Ascending aorta (tissue), 2 donors: ENCODE measurements at regions not wholly inside any gene's neighbourhood (a gene's known extent, or its start where the extent isn't known, plus 50 kb on each side); places are given as distances from the start of the nearest gene placed in this dataset.

Source experiments
- DNase-seq, 2 donors: peaks; one replicate each; pipeline ENCODE4 v3.0.0-alpha.2; 2019; ENCODE audit warnings: low spot score in 2 of 2
- H3K27ac ChIP-seq, 2 donors: fragments of 200-600 bp; sonication (generic); one replicate each; pipeline ENCODE4 v1.5.1; 2016 to 2017; ENCODE audit warnings: mild to moderate bottlenecking in 1 of 2
- H3K27me3 ChIP-seq: fragments of 200-600 bp; sonication (generic); one replicate; pipeline ENCODE4 v1.5.1; 2017
- H3K36me3 ChIP-seq, 2 donors: fragments of 200-600 bp; sonication (generic); one replicate each; pipeline ENCODE4 v1.5.1; 2016
- H3K4me1 ChIP-seq, 2 donors: fragments of 200-600 bp; sonication (generic); one replicate each; pipeline ENCODE4 v1.5.1; 2016 to 2017; ENCODE audit warnings: mild to moderate bottlenecking in 1 of 2
- H3K4me3 ChIP-seq, 2 donors: fragments of 200-600 bp; sonication (generic); one replicate each; pipeline ENCODE4 v1.5.1; 2016 to 2017; ENCODE audit warnings: mild to moderate bottlenecking in 1 of 2
- H3K9me3 ChIP-seq, 2 donors: fragments of 200-600 bp; sonication (generic); one replicate each; pipeline ENCODE4 v1.5.1; 2016
- intact Hi-C: fragments of 100-400 bp; cut with DNase I; formaldehyde crosslinking; loops from one replicate; pipeline ENCODE4 v1.15.1; 2023
- TF ChIP-seq, protein P1 (sequence below), 3 experiments: fragments of 200-600 bp in 2 of 3; fragments of 450-650 bp in 1 of 3; sonication (generic) in 2 of 3; IDR thresholded peaks; one replicate each; pipeline ENCODE4 v1.5.1; 2016 to 2019; ENCODE audit warnings: antibody characterized with exemption in 3 of 3, mild to moderate bottlenecking in 1 of 3, moderate library complexity in 1 of 3

DNA sequence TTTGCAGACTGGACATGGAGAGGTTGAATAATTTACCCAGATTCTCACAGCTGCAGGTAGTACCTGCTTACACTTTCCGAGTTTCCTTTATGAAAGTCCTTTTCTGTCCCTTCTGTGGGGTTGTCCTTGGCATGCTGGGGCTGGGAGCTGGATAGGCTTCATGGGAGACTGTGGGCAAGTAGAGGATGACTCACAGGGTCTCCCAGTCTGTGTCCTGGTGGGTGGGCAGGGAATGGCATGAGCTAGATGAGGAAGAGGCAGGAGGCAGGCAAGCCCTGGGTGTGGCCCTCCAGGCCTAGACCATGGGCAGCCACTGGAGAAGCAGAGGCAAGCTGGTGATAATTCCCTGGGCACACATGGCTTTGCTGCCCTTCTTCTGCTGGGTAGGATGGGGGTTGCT is 80.6 kb downstream of the NAV1 start:
- Histone ChIP-seq H3K27ac (no peak overlapping the region), H3K36me3 (peaks cover 13% of the 10 kb centered on the region in 2 donors), H3K9me3 (no peaks in the 10 kb centered on the region), H3K4me3 (no peak overlapping the region), H3K4me1 (no peaks in the 10 kb centered on the region), H3K27me3 (no peaks in the 10 kb centered on the region)
- DNase-seq, result no peak
- intact Hi-C loops, result no loop called here
- TF ChIP-seq, protein P1, sequence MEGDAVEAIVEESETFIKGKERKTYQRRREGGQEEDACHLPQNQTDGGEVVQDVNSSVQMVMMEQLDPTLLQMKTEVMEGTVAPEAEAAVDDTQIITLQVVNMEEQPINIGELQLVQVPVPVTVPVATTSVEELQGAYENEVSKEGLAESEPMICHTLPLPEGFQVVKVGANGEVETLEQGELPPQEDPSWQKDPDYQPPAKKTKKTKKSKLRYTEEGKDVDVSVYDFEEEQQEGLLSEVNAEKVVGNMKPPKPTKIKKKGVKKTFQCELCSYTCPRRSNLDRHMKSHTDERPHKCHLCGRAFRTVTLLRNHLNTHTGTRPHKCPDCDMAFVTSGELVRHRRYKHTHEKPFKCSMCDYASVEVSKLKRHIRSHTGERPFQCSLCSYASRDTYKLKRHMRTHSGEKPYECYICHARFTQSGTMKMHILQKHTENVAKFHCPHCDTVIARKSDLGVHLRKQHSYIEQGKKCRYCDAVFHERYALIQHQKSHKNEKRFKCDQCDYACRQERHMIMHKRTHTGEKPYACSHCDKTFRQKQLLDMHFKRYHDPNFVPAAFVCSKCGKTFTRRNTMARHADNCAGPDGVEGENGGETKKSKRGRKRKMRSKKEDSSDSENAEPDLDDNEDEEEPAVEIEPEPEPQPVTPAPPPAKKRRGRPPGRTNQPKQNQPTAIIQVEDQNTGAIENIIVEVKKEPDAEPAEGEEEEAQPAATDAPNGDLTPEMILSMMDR (IDR thresholded peaks at IDR 0.05), result no peak

DNA sequence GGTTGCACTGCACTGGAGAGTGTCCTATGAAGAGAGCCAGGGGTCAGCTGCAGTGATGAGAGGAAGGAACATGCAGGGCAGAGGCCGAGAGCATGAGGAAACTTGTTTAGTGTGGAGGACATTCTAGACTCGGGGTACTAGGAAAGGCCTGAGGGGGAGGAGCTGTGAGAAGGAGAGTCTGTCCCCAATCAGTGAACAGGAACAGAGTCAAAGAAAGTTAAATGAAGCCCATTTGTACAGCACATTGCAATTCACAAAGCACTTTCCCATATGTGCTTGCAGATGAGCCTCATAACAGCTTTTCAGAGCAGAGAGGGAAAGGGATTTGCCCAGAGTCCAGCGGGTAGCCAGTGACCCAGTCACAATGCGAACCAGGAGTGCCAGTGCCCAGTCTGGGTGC is 83.4 kb downstream of the NAV1 start:
- H3K4me3 ChIP-seq, result no peak overlapping the region
- DNase-seq, result no peak
- peaks cover 0 to 26% of the 10 kb centered on the region in 2 donors for H3K4me1 ChIP-seq
- intact Hi-C loops, result no loop called here
- peaks cover 13% of the 10 kb centered on the region in 2 donors for H3K36me3 ChIP-seq
- no peaks in the 10 kb centered on the region for H3K27me3 ChIP-seq
- H3K27ac ChIP-seq, result no peak overlapping the region
- TF ChIP-seq, protein P1 (IDR thresholded peaks at IDR 0.05), result no peak
- no peaks in the 10 kb centered on the region for H3K9me3 ChIP-seq

DNA sequence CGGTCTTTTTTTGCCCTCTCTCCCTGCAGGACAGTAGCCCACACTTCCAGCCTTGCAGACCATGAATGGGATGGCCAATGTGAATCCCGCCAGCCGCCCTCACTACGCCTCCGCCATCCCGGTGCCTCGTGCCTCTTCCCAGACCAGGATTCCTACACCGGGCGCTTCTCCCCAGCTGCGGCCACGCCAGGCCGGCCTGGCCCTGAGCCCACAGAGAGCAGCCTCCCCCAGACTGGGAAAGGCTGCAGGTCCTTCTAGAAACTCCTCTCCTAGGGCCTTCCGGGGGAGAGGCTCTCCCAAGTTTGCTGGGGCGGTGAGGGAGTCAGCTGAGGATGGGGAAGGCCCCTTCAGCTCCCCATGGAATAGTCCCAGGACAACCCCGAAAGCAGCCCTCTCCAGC is 83.9 kb downstream of the NAV1 start:
- Histone ChIP-seq H3K9me3 (no peaks in the 10 kb centered on the region), H3K27me3 (no peaks in the 10 kb centered on the region), H3K36me3 (peaks cover 13% of the 10 kb centered on the region in 2 donors), H3K4me3 (no peak overlapping the region), H3K4me1 (peaks cover 0 to 28% of the 10 kb centered on the region in 2 donors), H3K27ac (no peak overlapping the region)
- DNase-seq, result no peak
- TF ChIP-seq, protein P1 (IDR thresholded peaks at IDR 0.05), result no peak
- intact Hi-C loops, result no loop called here

DNA sequence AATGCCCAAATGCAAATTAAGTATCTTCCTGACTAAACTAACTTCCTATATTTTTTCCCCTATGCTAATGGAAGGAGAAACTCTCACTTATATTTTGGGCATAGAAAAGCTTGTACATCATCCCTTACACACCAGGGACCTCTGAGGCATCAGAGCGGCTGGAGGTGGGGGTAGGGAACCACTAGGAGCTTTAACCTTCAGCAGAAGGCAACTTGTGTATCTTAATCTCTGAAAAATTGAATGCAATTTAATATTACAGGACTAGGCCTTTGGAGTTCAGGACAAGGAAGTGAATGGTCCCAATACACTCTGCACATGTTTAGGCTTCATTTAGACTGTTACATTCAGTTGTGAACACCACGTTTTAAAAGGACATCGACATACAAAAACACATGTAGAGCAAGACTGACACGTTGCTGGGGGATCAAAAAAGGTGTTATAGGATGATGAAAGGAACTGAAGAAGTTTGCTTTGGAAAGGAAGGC is 85.9 kb downstream of the NAV1 start:
- no peaks in the 10 kb centered on the region for H3K9me3 ChIP-seq
- TF ChIP-seq, protein P1 (IDR thresholded peaks at IDR 0.05), result no peak
- intact Hi-C loops, result loop anchor here (5.0 kb wide), 1 partner anchor 62 kb away; no protein-coding TSS in a partner anchor
- H3K4me1 ChIP-seq, result peaks cover 7 to 40% of the 10 kb centered on the region in 2 donors
- H3K27me3 ChIP-seq, result no peaks in the 10 kb centered on the region
- H3K27ac ChIP-seq, result peak overlapping the region in 1 of 2 donors; percentile 23
- H3K36me3 ChIP-seq, result peaks cover 13 to 19% of the 10 kb centered on the region in 2 donors
- DNase-seq, result no peak
- H3K4me3 ChIP-seq, result no peak overlapping the region

DNA sequence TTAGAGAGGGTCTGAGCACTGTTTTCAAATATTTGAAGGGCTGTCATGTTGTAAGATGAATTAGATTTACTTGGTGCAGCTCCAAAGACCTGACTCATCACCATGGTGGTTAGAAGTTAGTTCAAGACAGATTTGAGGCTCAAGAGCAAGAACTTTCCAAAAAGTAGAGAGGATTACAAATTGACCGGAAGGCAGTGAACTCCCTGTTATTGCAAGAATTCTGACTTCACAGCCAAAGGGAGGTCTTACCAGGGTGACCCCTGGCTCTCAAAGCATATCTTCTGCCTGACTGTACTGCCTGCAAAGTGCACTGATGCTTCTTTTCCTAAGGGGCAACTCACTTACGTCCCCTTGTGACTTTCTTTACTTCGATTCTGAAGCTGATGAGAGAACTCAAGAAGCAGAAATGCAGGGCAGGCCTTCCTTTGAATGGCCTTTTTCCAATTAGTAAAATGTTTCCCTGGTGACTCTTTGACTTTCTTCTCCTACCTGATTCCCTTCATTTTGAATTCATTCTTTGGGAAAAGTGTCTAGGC is 86.4 kb downstream of the NAV1 start:
- Histone ChIP-seq H3K9me3 (no peaks in the 10 kb centered on the region), H3K27me3 (no peaks in the 10 kb centered on the region), H3K4me1 (peaks cover 12 to 45% of the 10 kb centered on the region in 2 donors), H3K4me3 (no peak overlapping the region), H3K36me3 (peaks cover 13 to 19% of the 10 kb centered on the region in 2 donors), H3K27ac (peak overlapping the region; percentile 23 to 63)
- intact Hi-C loops, result loop anchor here (5.0 kb wide), 1 partner anchor 63 kb away; no protein-coding TSS in a partner anchor
- TF ChIP-seq, protein P1 (IDR thresholded peaks at IDR 0.05), result no peak
- DNase-seq, result no peak
